Gastroesophageal sphincter (tissue), 4 donors: ENCODE measurements at regions not wholly inside any gene's neighbourhood (a gene's known extent, or its start where the extent isn't known, plus 50 kb on each side); places are given as distances from the start of the nearest gene placed in this dataset.

Experiments
- ATAC-seq: fragments of 150-250 bp; one replicate; pipeline ENCODE4 v1.9.1; 2016; ENCODE audit warnings: mild to moderate bottlenecking, moderate library complexity
- H3K27ac ChIP-seq, 4 donors: fragments of 200-600 bp; sonication (generic) in 3 of 4; 1 replicate in 3 of 4; 2 replicates in 1 of 4; pipeline ENCODE4 v1.5.1; 2016 to 2019
- H3K27me3 ChIP-seq: fragments of 200-600 bp; sonication (generic); one replicate; pipeline ENCODE4 v1.5.1; 2019
- H3K36me3 ChIP-seq, 2 donors: fragments of 200-600 bp; sonication (generic); one replicate each; pipeline ENCODE4 v1.5.1; 2019; ENCODE audit warnings: control low read depth in 1 of 2
- H3K4me1 ChIP-seq, 3 donors: fragments of 200-600 bp; sonication (generic); 1 replicate in 2 of 3; 2 replicates in 1 of 3; pipeline ENCODE4 v1.5.1; 2016 to 2019; ENCODE audit warnings: control low read depth in 2 of 3
- H3K4me3 ChIP-seq, 2 donors: fragments of 200-600 bp; sonication (generic); one replicate each; pipeline ENCODE4 v1.5.1; 2019; ENCODE audit warnings: mild to moderate bottlenecking in 1 of 2, moderate library complexity in 1 of 2
- H3K9me3 ChIP-seq, 3 donors: fragments of 200-600 bp; sonication (generic); one replicate each; pipeline ENCODE4 v1.5.1; 2017 to 2019; ENCODE audit warnings: control low read depth in 2 of 3
- EP300 ChIP-seq: sonication (generic); formaldehyde crosslinking; IDR thresholded peaks from one replicate; pipeline ENCODE4 v1.6.1; 2017; ENCODE audit warnings: antibody characterized with exemption, mild to moderate bottlenecking
- POLR2A ChIP-seq, 2 donors: fragments of 450-650 bp; IDR thresholded peaks; one replicate each; pipeline ENCODE4 v1.6.1; 2017; ENCODE audit warnings: antibody characterized with exemption in 2 of 2, mild to moderate bottlenecking in 2 of 2, moderate library complexity in 1 of 2
- POLR2AphosphoS5 ChIP-seq: sonication (generic); formaldehyde crosslinking; IDR thresholded peaks from one replicate; pipeline ENCODE4 v1.6.1; 2017; ENCODE audit warnings: antibody characterized with exemption
- WGBS, 2 donors: methylation state at CpG; one replicate each; pipeline ENCODE4 v1.1.5; 2018; ENCODE audit warnings: low coverage in 1 of 2; 5-methylcytosine and 5-hydroxymethylcytosine counted together
- TF ChIP-seq, protein P1 (sequence below), 4 experiments: fragments of 200-600 bp in 2 of 4; fragments of 450-650 bp in 2 of 4; sonication (generic) in 1 of 4; IDR thresholded peaks; one replicate each; pipeline ENCODE4 v1.5.1; 2017 to 2019; ENCODE audit warnings: antibody characterized with exemption in 4 of 4, mild to moderate bottlenecking in 2 of 4, moderate library complexity in 2 of 4

DNA sequence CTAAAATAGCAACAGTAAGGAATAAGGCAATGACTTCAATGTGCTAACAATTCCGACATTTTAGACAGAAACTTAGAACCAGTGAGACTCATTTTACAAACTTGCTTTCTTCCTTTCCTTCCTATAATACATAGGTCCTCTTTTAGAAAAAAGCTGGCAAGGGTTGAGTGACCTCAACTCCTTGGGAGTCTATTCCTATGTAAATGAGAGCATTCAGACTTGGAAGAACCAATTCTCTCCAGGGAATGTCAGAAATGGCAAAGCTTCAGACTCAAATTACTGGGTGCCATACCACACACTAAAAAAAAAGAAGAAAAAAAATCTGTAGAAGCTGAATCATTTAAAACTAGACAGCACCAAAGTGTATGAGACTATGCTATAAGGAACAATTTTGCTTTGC lies 1328.2 kb downstream of the OLFM4 start:
- ATAC-seq = no peak
- WGBS, 2 donors = 55 to 63% methylated on average over 1 of the region's 1 CpG
- H3K4me3 ChIP-seq = no peak overlapping the region

DNA sequence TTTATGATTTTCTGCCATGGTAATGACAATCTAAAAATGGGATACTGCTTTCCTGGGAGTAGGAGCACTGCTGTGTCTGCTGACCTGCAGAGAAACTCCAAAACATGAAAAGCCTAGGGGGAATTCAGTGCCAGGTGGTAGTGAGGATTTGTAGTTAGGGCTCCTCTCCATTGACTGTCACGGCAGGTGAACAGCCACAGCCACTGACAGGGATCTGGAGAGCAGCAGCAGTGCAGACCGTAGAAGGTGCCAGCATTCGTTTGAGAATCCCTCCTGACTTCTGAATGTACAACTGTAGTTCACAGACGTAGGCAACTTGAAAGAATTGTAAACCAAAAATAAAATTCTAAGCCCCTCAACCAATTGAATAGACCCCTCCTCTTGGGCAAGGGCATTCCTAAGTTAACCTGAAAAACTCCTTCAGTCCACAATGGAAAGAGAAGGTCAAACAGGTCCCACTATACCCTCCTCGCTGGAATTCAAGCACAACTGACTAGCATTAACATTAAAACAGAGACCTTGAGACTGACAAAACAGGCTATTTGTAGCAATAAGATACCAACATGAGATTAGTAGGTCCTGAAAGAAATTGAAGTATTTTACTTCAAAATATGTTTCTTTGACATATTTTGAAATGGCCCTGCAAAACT lies 1328.8 kb downstream of the OLFM4 start:
- TF ChIP-seq POLR2A (IDR thresholded peaks at IDR 0.05) (no peak), EP300 (no peak), POLR2AphosphoS5 (no peak)
- TF ChIP-seq, protein P1, sequence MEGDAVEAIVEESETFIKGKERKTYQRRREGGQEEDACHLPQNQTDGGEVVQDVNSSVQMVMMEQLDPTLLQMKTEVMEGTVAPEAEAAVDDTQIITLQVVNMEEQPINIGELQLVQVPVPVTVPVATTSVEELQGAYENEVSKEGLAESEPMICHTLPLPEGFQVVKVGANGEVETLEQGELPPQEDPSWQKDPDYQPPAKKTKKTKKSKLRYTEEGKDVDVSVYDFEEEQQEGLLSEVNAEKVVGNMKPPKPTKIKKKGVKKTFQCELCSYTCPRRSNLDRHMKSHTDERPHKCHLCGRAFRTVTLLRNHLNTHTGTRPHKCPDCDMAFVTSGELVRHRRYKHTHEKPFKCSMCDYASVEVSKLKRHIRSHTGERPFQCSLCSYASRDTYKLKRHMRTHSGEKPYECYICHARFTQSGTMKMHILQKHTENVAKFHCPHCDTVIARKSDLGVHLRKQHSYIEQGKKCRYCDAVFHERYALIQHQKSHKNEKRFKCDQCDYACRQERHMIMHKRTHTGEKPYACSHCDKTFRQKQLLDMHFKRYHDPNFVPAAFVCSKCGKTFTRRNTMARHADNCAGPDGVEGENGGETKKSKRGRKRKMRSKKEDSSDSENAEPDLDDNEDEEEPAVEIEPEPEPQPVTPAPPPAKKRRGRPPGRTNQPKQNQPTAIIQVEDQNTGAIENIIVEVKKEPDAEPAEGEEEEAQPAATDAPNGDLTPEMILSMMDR (IDR thresholded peaks at IDR 0.05) = no peak
- no peak for ATAC-seq
- no peaks in the 10 kb centered on the region for H3K36me3 ChIP-seq
- no peaks in the 10 kb centered on the region for H3K9me3 ChIP-seq
- 75 to 82% methylated on average over 3 to 5 of the region's 5 CpGs for WGBS, 2 donors
- H3K27me3 ChIP-seq = no peaks in the 10 kb centered on the region
- H3K27ac ChIP-seq = no peak overlapping the region
- no peaks in the 10 kb centered on the region for H3K4me1 ChIP-seq
- H3K4me3 ChIP-seq = no peak overlapping the region

More for the DNA sequence above, 1328.2 kb downstream of the OLFM4 start:
- no peak overlapping the region for H3K27ac ChIP-seq
- H3K36me3 ChIP-seq = no peaks in the 10 kb centered on the region
- H3K27me3 ChIP-seq = no peaks in the 10 kb centered on the region
- no peaks in the 10 kb centered on the region for H3K9me3 ChIP-seq
- no peaks in the 10 kb centered on the region for H3K4me1 ChIP-seq
- TF ChIP-seq POLR2AphosphoS5 = no peak
- TF ChIP-seq, protein P1 (IDR thresholded peaks at IDR 0.05) = no peak
- no peak for TF ChIP-seq POLR2A (IDR thresholded peaks at IDR 0.05)
- TF ChIP-seq EP300 = no peak

DNA sequence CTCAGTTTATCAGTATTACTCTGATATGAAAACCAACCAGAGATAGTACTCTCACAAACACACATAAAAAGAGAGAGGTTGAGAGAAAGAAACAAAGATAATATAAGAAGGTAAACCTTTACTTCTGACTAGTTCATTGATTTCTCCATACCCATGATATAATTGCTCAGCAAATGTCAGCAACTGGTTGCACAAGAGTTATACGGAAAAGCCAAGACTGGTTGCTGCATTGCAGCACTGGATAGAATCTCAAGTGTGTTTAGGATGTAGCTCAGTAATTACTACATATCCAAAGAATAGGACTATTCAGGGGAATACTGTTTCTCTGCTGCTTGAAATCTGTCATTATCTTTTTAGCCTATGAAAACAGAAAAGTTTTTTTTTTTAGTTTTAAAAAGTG lies 1332.8 kb downstream of the OLFM4 start:
- Histone ChIP-seq H3K27me3 (no peaks in the 10 kb centered on the region), H3K27ac (no peak overlapping the region), H3K4me3 (no peak overlapping the region), H3K4me1 (no peaks in the 10 kb centered on the region), H3K36me3 (no peaks in the 10 kb centered on the region), H3K9me3 (no peaks in the 10 kb centered on the region)
- WGBS, 2 donors = 67 to 77% methylated on average over 1 of the region's 1 CpG
- no peak for ATAC-seq
- TF ChIP-seq, protein P1 (IDR thresholded peaks at IDR 0.05) = no peak
- TF ChIP-seq EP300 (no peak), POLR2A (IDR thresholded peaks at IDR 0.05) (no peak), POLR2AphosphoS5 (no peak)

DNA sequence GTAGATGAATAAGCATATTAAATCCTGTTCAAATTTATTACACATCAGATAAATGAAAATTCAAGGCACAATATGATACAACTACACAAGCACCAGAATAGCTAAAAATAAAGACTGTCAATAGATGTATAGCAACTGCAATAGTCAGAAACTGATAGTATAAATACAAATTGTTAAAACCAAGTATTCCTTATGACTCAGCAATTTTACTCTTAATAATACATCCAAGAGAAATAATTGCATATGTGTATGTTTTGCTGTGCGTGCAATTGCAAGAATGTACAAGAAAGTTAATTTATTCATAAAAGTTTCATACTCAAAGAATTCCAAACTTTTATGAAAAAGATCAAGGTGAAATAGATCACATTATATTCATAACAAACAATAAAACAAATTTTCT lies 1338.1 kb downstream of the OLFM4 start:
- Histone ChIP-seq H3K36me3 (no peaks in the 10 kb centered on the region), H3K4me3 (no peak overlapping the region), H3K4me1 (no peaks in the 10 kb centered on the region), H3K27me3 (no peaks in the 10 kb centered on the region), H3K9me3 (no peaks in the 10 kb centered on the region), H3K27ac (no peak overlapping the region)
- 91 to 95% methylated on average over 1 of the region's 1 CpG for WGBS, 2 donors
- no peak for ATAC-seq
- no peak for TF ChIP-seq EP300
- TF ChIP-seq, protein P1 (IDR thresholded peaks at IDR 0.05) = no peak
- no peak for TF ChIP-seq POLR2A (IDR thresholded peaks at IDR 0.05)
- no peak for TF ChIP-seq POLR2AphosphoS5

DNA sequence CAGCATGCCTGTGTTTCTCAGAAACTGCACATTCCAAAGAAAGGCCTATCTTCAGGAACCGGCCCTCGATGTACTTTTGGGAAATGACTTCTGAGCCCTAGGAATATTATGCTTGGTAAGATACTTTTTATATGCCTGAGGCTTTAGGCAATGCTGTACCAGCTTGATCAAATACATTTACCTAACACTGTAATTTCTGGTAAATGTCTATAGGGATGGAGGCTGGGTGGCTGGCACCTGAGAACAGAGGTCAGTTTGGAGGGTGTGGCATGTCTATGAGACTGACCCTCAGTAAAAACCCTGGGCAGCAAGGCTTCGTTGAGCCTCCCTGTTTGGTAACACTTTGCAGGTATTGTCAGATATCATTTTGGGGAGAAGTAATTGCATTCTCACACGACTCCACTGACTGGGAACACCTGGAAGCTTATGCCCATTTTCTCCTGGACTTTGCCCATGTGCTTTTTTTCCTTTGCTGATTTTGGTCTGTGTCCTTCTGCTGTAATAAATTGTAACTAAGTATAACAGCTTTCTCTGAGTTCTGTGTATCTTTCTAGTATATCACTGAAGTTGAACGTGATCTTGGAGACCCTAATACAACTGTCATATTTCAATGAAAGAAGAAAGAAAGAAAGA lies 1339.1 kb downstream of the OLFM4 start:
- no peaks in the 10 kb centered on the region for H3K9me3 ChIP-seq
- no peak for ATAC-seq
- H3K36me3 ChIP-seq = no peaks in the 10 kb centered on the region
- H3K27ac ChIP-seq = no peak overlapping the region
- TF ChIP-seq EP300 = no peak
- no peak for TF ChIP-seq POLR2A (IDR thresholded peaks at IDR 0.05)
- no peak for TF ChIP-seq POLR2AphosphoS5
- TF ChIP-seq, protein P1 (IDR thresholded peaks at IDR 0.05) = no peak
- WGBS, 2 donors = 65 to 76% methylated on average over 4 to 5 of the region's 5 CpGs
- no peaks in the 10 kb centered on the region for H3K27me3 ChIP-seq
- no peak overlapping the region for H3K4me3 ChIP-seq
- no peaks in the 10 kb centered on the region for H3K4me1 ChIP-seq
